ENCODE measurements at regions not wholly inside any gene's neighbourhood (a gene's known extent, or its start where the extent isn't known, plus 50 kb on each side); places are given as distances from the start of the nearest gene placed in this dataset.
"Not testable (repeated sequence)": the region's sequence is repeated elsewhere in the genome, so short reads cannot be mapped to it uniquely, and the experiment has no call there.

- no peak overlapping the region for H3K4me3 ChIP-seq (ENCODE audit: low read depth, low read length)
- no peak for DNase-seq (ENCODE audit: low read depth)
- TF ChIP-seq CTCF (conservative IDR thresholded peaks at IDR 0.05; ENCODE audit: low read depth, low read length) = no peak
These were observed 703.9 kb upstream of the SEMA6D start for GRCh38 chr15:47013446-47013845.

GRCh38 chr15:47027322-47027946 lies 689.9 kb upstream of the SEMA6D start:
- H3K4me3 ChIP-seq (ENCODE audit: low read depth, low read length) = no peak overlapping the region
- no peak for DNase-seq (ENCODE audit: low read depth)
- TF ChIP-seq CTCF (conservative IDR thresholded peaks at IDR 0.05; ENCODE audit: low read depth, low read length) = no peak

GRCh38 chr15:47035475-47036406 lies 681.6 kb upstream of the SEMA6D start:
- no peak for DNase-seq (ENCODE audit: low read depth)
- no peak overlapping the region for H3K4me3 ChIP-seq (ENCODE audit: low read depth, low read length)
- TF ChIP-seq CTCF (conservative IDR thresholded peaks at IDR 0.05; ENCODE audit: low read depth, low read length) = no peak

GRCh38 chr15:47037003-47037402 lies 680.3 kb upstream of the SEMA6D start:
- no peak for DNase-seq (ENCODE audit: low read depth)
- H3K4me3 ChIP-seq (ENCODE audit: low read depth, low read length) = no peak overlapping the region
- no peak for TF ChIP-seq CTCF (conservative IDR thresholded peaks at IDR 0.05; ENCODE audit: low read depth, low read length)

GRCh38 chr15:47039225-47039624 lies 678.1 kb upstream of the SEMA6D start:
- H3K4me3 ChIP-seq (ENCODE audit: low read depth, low read length) = no peak overlapping the region
- no peak for TF ChIP-seq CTCF (conservative IDR thresholded peaks at IDR 0.05; ENCODE audit: low read depth, low read length)
- DNase-seq (ENCODE audit: low read depth) = no peak

- no peak for DNase-seq (ENCODE audit: low read depth)
- H3K4me3 ChIP-seq (ENCODE audit: low read depth, low read length) = no peak overlapping the region
- TF ChIP-seq CTCF (conservative IDR thresholded peaks at IDR 0.05; ENCODE audit: low read depth, low read length) = no peak
These were observed 676.0 kb upstream of the SEMA6D start for GRCh38 chr15:47041301-47041700.

- not testable (repeated sequence) for H3K4me3 ChIP-seq (ENCODE audit: low read depth, low read length); DNase-seq (ENCODE audit: low read depth)
These were observed 669.3 kb upstream of the SEMA6D start for GRCh38 chr15:47047981-47048380.

All from choroid plexus epithelial cell (primary cell).